ENCODE measurements at regions not wholly inside any gene's neighbourhood (a gene's known extent, or its start where the extent isn't known, plus 50 kb on each side); places are given as distances from the start of the nearest gene placed in this dataset.

DNA sequence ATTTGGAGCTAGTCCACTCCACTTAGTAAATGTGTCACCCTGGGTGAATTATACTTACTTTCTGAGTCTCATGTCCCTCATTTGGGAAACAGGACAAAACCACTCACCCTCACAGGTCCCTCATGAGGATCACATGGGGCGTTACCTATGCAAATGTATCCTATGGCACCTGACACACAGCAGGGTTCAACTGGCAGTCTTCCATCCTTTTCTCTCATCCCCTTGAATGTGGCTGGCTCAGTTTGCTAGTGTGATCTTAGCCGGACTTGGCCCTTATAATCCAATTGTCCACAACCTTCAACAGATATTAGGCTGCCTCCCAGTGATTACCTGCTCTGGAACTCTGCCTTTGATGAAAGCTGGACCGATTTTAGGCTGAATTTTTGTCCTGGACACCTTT, 308.8 kb downstream of the MAP2K6 start:
- no peak for DNase-seq

GRCh38 chr17:69723741-69724140, 309.2 kb downstream of the MAP2K6 start:
- DNase-seq: no peak

DNA sequence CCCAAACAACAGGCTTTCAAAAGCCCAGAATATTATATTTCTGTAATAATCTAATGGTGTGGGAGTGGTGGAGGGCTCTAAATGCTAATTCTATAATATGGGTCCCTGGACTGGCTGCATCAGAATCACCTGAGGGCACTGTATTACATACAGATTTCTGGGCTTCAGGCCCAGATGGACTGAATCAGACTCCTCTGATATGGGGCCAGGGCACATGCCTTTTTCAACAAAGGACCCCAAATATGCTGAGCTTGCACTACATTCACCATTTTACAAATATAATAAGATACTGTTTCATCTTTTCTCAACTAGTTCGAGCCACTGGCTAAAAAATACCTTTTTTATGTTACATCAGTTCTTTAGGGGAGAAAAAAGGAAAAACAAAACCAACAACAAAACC, 309.7 kb downstream of the MAP2K6 start:
- no peak for DNase-seq

DNA sequence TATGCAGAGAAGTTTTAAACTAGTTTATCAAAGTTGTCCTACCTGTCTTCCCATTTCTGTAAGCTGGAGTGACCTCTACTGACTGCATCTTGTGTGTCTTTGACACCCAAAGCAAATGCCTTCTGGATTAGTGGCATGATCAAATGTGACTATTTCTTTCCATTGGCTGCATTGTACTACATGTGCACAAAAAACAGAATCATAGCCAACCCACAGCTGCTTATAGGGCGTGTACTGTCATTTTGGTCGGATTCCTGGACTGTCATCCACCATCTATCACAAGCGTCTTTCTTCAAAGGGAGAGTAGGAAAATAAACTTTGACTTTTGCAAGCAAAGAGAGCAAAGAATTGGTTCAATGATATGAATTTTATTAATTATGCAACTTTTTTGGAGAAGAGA, 310.6 kb downstream of the MAP2K6 start:
- no peak for DNase-seq

DNA sequence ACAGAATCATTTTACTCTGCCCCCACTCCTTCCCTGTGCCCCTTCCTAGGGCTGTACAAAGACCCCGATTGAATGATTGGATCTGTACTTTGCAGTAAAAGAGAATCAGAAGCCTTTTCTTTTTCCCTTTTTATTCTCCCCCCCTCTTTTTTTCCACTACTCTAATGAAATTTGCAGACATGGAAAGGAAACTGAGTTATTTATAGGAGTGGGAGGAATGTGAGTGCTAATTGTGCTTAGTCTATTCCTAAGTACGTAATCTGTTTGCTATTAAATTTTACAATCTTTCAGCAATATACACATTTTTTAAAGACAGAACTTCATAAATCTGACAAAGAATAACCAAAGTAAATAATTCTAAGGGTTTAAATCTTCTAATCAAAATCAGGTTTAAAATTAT, 314.3 kb downstream of the MAP2K6 start:
- no peak for DNase-seq

- no peak for DNase-seq
Observed at GRCh38 chr17:69729944-69730343, 315.4 kb downstream of the MAP2K6 start.

GRCh38 chr17:69732272-69732918, 317.9 kb downstream of the MAP2K6 start:
- DNase-seq: no peak

- peak; percentile 62 for DNase-seq
Observed at GRCh38 chr17:69733171-69734012, 318.9 kb downstream of the MAP2K6 start.

- no peak for DNase-seq
Observed at GRCh38 chr17:69734656-69735055, 320.2 kb downstream of the MAP2K6 start.

- no peak for DNase-seq
Observed at GRCh38 chr17:69735285-69735684, 320.8 kb downstream of the MAP2K6 start.

DNA sequence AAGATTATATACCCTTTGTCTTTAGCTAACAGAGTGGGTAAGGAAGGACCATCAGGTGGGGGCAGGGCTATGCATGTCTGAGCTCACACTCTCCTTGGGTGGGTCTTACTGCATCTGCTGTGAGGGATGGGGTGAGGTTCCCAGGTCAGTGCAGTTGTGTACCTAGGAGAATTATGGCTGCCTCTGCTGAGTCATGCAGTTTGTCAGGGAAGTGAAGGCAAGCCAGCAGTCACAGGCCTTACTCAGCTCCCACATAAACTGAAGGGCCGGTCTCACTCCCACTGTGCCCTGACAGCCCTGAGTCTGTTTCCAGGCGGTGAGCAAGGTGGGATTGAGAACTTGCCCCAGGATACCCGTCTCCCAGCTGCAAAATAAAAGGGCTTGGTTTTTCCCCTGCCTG, 328.6 kb downstream of the MAP2K6 start:
- DNase-seq: no peak

GRCh38 chr17:69744512-69745070, 330.1 kb downstream of the MAP2K6 start:
- DNase-seq: no peak

DNA sequence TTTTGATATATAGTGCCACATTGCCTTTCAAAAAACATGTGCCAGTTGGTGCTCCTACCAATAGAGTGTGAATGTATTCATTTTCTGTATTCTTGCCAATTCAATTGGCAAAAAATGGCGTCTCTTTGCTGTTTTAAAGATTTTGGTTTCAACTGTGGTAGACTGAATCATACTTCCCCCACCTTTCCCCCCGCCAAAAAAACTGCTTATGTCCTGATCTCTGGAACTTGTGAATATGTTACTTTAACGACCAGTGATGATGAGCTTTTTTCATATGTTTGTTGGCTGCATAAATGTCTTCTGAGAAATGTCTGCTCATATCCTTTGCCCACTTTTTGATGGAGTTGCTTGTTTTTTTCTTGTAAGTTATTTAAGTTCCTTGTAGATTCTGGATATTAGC, 325.1 kb upstream of the KCNJ16 start:
- no peak for DNase-seq

GRCh38 chr17:69757688-69758430, 317.2 kb upstream of the KCNJ16 start:
- no peak for DNase-seq

DNA sequence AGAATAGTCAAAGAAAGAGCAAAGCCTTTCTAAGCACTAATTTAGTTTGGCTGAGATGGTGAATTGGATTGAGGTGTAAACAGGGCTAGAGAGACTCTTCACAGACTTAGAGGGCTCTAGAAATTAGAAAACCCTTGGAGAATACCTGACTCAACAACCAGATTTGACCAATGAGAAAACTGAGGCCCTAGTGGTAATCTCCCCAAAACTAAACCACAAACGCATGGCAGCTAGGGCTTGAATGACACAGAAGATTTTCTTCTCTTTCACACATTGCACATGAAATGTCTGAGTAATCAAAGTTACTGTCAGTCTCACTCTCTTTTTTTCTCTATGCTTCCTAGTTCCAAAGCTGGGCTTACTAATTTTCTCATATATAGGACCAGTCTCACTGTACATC, 314.5 kb upstream of the KCNJ16 start:
- no peak for DNase-seq

- no peak for DNase-seq
Observed at GRCh38 chr17:69761011-69761410, 314.0 kb upstream of the KCNJ16 start.

DNA sequence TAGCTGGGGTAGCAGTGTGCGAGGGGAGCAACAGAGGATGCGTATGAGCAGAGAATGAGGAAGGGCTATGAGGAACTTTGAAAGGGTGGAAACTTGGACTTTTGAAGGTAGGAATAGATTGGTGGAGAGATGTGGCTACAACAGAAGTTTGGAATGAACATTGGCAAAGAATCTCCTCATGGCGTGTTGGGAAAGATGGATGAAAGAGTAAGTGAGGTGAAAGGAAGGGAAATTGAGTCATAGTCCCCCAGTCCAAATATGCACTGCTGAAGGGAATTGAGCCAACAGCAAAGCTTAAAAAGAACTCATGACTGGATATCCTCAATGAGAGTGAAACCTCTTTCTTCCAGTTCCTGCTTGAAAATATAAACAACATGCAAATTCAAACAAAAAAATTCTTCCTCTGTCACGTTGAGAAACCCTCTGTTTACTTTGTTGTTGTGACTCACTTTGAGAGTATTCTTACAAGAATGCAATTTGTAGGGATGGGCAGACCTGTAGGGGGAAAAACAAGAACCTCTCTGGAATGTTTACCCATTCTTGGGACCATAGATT, 313.2 kb upstream of the KCNJ16 start:
- DNase-seq: peak; percentile 51

DNA sequence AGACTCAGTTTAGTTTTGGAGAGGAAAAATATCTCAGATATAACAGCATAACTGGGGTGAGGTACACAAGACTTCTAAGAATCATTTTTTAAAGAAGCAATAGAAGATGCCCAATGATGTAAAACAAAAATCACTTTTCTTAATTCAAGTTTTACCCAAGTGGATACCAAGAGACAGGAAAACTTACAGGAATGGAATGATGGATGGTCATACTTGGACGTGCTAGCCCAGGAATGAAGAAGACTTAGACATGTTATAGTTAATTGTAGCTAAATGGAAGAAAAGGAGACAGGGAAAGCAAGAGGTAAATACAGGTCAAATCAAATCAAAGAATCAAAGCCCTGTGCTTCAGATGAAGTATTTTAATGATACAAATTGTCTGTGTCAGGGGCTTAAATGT, 312.7 kb upstream of the KCNJ16 start:
- no peak for DNase-seq

- DNase-seq: no peak
Observed at GRCh38 chr17:69762766-69763165, 312.3 kb upstream of the KCNJ16 start.

DNA sequence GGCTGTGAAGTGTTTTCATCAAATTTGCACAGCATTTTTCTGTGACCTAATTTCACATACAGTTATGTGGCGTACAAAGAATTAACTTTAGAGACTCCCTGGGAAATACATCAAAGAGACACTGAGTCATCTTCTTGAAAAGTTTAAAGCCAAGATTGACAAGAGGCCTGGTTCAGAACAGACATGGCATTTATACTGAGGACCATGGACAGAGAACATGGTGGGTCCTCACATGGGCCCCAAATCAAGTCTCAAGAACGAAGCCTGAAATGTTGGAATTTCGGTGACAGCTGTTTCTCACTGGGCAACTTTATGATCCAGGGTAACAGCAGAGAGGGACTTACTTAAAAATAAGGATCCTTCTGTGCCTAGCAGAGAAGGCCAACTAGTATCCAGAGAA, 311.5 kb upstream of the KCNJ16 start:
- DNase-seq: no peak

- no peak for DNase-seq
Observed at GRCh38 chr17:69764146-69764545, 310.9 kb upstream of the KCNJ16 start.

GRCh38 chr17:69769050-69769449, 306.0 kb upstream of the KCNJ16 start:
- DNase-seq: no peak

DNA sequence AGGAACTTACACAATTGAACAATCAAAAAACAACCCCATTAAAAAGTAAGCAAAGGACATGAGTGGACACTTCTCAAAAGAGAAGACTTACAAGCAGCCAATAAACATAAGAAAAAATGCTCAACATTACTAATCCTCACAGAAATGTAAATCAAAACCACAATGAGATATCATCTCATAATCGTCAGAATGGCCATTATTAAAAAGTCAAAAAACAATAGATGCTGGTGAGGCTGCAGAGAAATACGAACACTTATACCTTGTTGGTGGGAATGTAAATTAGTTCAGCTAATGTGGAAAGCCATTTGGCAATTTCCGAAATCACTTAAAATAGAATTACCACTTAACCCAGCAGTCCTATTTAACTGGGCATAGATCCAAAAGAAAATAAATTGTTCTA, 301.9 kb upstream of the KCNJ16 start:
- no peak for DNase-seq
